CD4-positive, alpha-beta memory T cell (primary cell): ENCODE measurements at regions not wholly inside any gene's neighbourhood (a gene's known extent, or its start where the extent isn't known, plus 50 kb on each side); places are given as distances from the start of the nearest gene placed in this dataset.

Experiments
- CTCF ChIA-PET: fragments of 350-600 bp; sonication (Branson Sonifier 250); formaldehyde crosslinking; loops from one replicate; lab custom pipeline; 2021; ENCODE audit warnings: inconsistent platforms; ENCODE audit not compliant: partially characterized antibody; lab: Charles Lee
- POLR2A ChIA-PET: fragments of 350-600 bp; sonication (Branson Sonifier 250); formaldehyde crosslinking; loops from one replicate; lab custom pipeline; 2021; ENCODE audit not compliant: partially characterized antibody; lab: Charles Lee
- DNase-seq, 5 donors: peaks; one replicate each; pipeline versions ENCODE4 v3.0.0 to v3.0.0-alpha.2; 2020 to 2022; ENCODE audit warnings: mixed read lengths in 1 of 5
- H3K27ac ChIP-seq: one replicate; pipeline ENCODE4 v1.7.0; 2013; ENCODE audit warnings: low read depth, low read length
- H3K27me3 ChIP-seq: 2 replicates; pipeline ENCODE4 v1.7.0; 2013; ENCODE audit warnings: mild to moderate bottlenecking, low read length, moderate library complexity; ENCODE audit not compliant: insufficient read depth
- H3K36me3 ChIP-seq: 2 replicates; pipeline ENCODE4 v1.7.0; 2013; ENCODE audit warnings: mild to moderate bottlenecking, low read length, moderate library complexity; ENCODE audit not compliant: insufficient read depth
- H3K4me1 ChIP-seq: 2 replicates; pipeline ENCODE4 v1.7.0; 2013; ENCODE audit warnings: mild to moderate bottlenecking, low read length, moderate library complexity; ENCODE audit not compliant: insufficient read depth
- H3K4me3 ChIP-seq, 2 donors: one replicate each; pipeline ENCODE4 v1.7.0; 2013; ENCODE audit warnings: low read length in 2 of 2, mild to moderate bottlenecking in 1 of 2
- H3K9me3 ChIP-seq, 2 donors: one replicate each; pipeline ENCODE4 v1.7.0; 2013; ENCODE audit warnings: low read length in 2 of 2, control low read depth in 1 of 2; ENCODE audit not compliant: control insufficient read depth in 1 of 2
- H3K27ac Mint-ChIP-seq, 7 donors: one replicate each; pipeline ENCODE4 v1.8.0; 2020 to 2021; ENCODE audit warnings: mixed read lengths in 7 of 7, mild to moderate bottlenecking in 6 of 7, inconsistent platforms in 3 of 7, moderate library complexity in 3 of 7
- H3K27me3 Mint-ChIP-seq, 2 donors: one replicate each; pipeline ENCODE4 v1.8.0; 2020 to 2021; ENCODE audit warnings: mixed read lengths in 2 of 2
- H3K36me3 Mint-ChIP-seq, 2 donors: one replicate each; pipeline ENCODE4 v1.8.0; 2020 to 2021; ENCODE audit warnings: mixed read lengths in 2 of 2, inconsistent platforms in 1 of 2, mild to moderate bottlenecking in 1 of 2
- H3K4me1 Mint-ChIP-seq, 4 donors: one replicate each; pipeline ENCODE4 v1.8.0; 2020 to 2021; ENCODE audit warnings: mixed read lengths in 4 of 4, mild to moderate bottlenecking in 1 of 4
- H3K4me3 Mint-ChIP-seq, 8 donors: one replicate each; pipeline ENCODE4 v1.8.0; 2020 to 2021; ENCODE audit warnings: mixed read lengths in 8 of 8, mild to moderate bottlenecking in 7 of 8, moderate library complexity in 6 of 8, inconsistent platforms in 3 of 8
- H3K9me3 Mint-ChIP-seq, 8 donors: one replicate each; pipeline ENCODE4 v1.8.0; 2020 to 2021; ENCODE audit warnings: mixed read lengths in 8 of 8, mild to moderate bottlenecking in 5 of 8, inconsistent platforms in 3 of 8, moderate library complexity in 1 of 8
- intact Hi-C: fragments of 100-400 bp; cut with micrococcal nuclease; formaldehyde crosslinking; loops from one replicate; pipeline ENCODE4 v1.15.1; 2023

DNA sequence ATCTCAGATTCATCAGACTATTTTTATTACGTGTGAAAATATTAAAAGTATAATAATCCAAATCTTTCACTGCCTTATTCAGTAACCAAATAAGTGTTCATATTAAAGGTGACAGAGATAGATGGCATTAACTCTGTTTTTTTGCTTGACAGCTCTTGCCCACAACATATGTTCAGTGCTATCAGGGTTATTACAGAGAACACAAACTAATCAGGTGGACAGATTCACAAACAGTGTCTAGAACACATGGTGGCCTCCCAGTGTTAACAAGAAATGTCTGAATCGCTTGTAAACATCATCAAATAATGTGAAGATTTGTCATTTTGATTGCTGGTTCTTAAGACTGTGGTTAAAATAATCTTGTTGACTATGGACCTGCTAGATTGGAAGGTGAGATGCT, 609.1 kb upstream of the GRAMD2B start:
- Histone ChIP-seq H3K36me3 (no peaks in the 10 kb centered on the region), H3K4me1 (no peaks in the 10 kb centered on the region), H3K4me3 (no peak overlapping the region), H3K27ac (no peak overlapping the region), H3K9me3 (no peaks in the 10 kb centered on the region), H3K27me3 (no peaks in the 10 kb centered on the region)
- Mint-ChIP-seq H3K36me3 (no peaks in the 10 kb centered on the region), H3K27me3 (no peaks in the 10 kb centered on the region), H3K4me3 (no peak overlapping the region), H3K27ac (no peak overlapping the region), H3K9me3 (no peaks in the 10 kb centered on the region), H3K4me1 (no peaks in the 10 kb centered on the region)
- ChIA-PET CTCF (no interaction called here), POLR2A (no interaction called here)
- intact Hi-C loops, result no loop called here
- no peak for DNase-seq

DNA sequence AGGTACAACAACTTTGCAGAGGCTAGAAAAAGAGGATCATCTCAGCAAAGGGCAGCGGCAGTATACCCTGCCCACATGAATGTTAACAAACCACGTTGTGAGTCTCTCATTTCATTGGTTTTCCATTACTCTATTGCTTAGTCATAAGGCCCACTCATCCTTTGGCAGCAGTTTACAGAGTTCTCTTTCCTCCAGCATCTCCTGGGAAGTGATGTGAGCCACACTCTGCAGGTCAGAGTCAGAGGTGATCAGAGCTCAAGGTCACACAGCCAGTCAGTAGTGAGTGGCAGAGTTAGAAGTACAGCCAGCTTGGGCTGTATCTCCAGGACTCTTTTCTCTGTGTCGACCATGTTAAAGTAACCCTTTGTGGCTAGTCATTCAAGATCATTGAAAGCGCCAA, 599.6 kb upstream of the GRAMD2B start:
- ChIA-PET CTCF (no interaction called here), POLR2A (no interaction called here)
- Mint-ChIP-seq H3K27ac (no peak overlapping the region), H3K27me3 (no peaks in the 10 kb centered on the region), H3K4me3 (no peak overlapping the region), H3K4me1 (no peaks in the 10 kb centered on the region), H3K36me3 (no peaks in the 10 kb centered on the region), H3K9me3 (peaks cover 0 to 10% (median 6%) of the 10 kb centered on the region in 8 donors)
- Histone ChIP-seq H3K27ac (no peak overlapping the region), H3K4me1 (no peaks in the 10 kb centered on the region), H3K9me3 (no peaks in the 10 kb centered on the region), H3K27me3 (no peaks in the 10 kb centered on the region), H3K4me3 (no peak overlapping the region), H3K36me3 (no peaks in the 10 kb centered on the region)
- intact Hi-C loops, result no loop called here
- no peak for DNase-seq

- no peak overlapping the region for H3K27ac Mint-ChIP-seq
- H3K4me1 ChIP-seq, result no peaks in the 10 kb centered on the region
- H3K4me3 ChIP-seq, result no peak overlapping the region
- H3K9me3 Mint-ChIP-seq, result peaks cover 0 to 27% (median 11%) of the 10 kb centered on the region in 8 donors
- no peaks in the 10 kb centered on the region for H3K9me3 ChIP-seq
- no peaks in the 10 kb centered on the region for H3K4me1 Mint-ChIP-seq
- intact Hi-C loops, result no loop called here
- H3K27me3 Mint-ChIP-seq, result no peaks in the 10 kb centered on the region
- H3K4me3 Mint-ChIP-seq, result no peak overlapping the region
- POLR2A ChIA-PET, result no interaction called here
- H3K27ac ChIP-seq, result no peak overlapping the region
- no peaks in the 10 kb centered on the region for H3K36me3 Mint-ChIP-seq
- no peaks in the 10 kb centered on the region for H3K36me3 ChIP-seq
- no peaks in the 10 kb centered on the region for H3K27me3 ChIP-seq
- DNase-seq, result no peak
- CTCF ChIA-PET, result no interaction called here
These were observed 597.0 kb upstream of the GRAMD2B start for GRCh38 chr5:125826214-125826613.

DNA sequence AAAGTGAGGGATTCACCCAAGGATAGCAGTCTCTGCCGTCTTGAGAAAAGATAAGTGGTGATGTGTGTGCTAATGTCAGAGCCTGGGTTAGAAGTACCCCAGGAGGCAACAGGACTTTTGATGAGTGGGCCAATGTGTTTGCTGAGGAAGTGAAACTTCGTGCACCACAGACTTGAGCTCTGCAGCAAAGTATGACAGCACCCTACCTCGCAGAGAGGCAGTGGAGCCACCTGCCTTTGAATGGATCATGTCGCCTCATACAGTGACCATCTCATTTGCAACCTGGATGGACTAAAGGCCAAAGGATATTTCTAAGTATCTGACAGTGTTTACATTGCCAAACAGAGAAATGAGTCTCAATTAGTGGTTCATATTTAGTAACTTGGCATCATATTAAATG, 593.9 kb upstream of the GRAMD2B start:
- no peak overlapping the region for H3K4me3 ChIP-seq
- no peaks in the 10 kb centered on the region for H3K9me3 ChIP-seq
- intact Hi-C loops, result no loop called here
- no peaks in the 10 kb centered on the region for H3K36me3 ChIP-seq
- no peaks in the 10 kb centered on the region for H3K4me1 ChIP-seq
- no peaks in the 10 kb centered on the region for H3K4me1 Mint-ChIP-seq
- H3K27ac ChIP-seq, result no peak overlapping the region
- H3K27ac Mint-ChIP-seq, result no peak overlapping the region
- H3K4me3 Mint-ChIP-seq, result no peak overlapping the region
- no peaks in the 10 kb centered on the region for H3K36me3 Mint-ChIP-seq
- H3K9me3 Mint-ChIP-seq, result peaks cover 0 to 32% (median 10%) of the 10 kb centered on the region in 8 donors
- no peaks in the 10 kb centered on the region for H3K27me3 ChIP-seq
- DNase-seq, result no peak
- H3K27me3 Mint-ChIP-seq, result no peaks in the 10 kb centered on the region
- ChIA-PET CTCF (no interaction called here), POLR2A (no interaction called here)

DNA sequence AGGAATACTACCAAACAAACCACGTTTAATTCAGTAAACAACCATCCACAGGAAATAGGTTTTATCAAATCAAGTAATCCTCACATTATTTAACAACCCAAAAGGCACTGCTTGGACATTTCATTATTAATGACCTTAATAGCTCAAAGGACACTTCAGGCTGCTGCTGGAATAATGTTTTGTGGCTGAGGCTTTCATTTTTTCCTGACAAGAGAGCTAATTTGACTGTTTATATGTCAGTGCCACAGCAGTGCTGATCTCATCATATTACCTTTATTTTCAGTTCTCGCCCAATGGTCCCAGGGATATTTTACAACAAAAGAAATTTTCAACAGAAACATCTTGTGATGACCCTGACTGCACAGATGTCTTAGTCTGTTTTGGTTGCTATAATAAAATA, 589.8 kb upstream of the GRAMD2B start:
- intact Hi-C loops, result no loop called here
- H3K4me3 Mint-ChIP-seq, result no peak overlapping the region
- no peak for DNase-seq

DNA sequence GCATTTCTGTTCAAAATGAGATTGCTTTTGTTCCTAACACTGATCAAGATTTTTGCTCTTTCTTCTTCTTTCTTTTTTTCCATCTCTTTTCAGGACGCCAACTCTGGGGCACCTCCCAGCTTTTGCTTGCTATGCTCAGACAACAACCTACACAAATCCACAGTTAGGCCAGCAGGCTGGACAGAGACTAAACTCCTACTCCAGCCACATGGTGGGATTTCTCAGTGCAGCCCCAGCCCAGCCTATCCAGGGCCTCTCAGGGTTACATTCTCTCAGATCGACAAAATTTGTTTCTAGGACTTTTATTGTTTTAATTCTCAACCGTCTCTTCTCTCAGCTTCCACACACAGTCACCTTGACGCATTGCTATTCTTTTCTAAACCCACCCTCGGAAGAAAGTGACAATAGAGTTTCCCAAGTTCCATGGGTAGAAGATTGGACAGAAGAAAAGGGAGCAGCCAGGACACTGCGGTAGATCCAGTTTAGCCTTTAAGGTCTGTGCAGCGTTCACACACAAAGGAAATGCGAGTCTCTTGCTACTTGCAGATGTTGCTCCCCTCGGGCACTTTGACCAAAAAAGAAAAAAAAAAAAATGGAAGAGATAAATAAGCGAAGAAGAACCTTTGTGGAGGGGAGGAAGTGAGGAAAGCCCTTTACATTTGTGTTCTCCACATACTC, 588.6 kb upstream of the GRAMD2B start:
- intact Hi-C loops, result no loop called here

More for the DNA sequence above, 589.8 kb upstream of the GRAMD2B start:
- no peaks in the 10 kb centered on the region for H3K36me3 ChIP-seq
- no peak overlapping the region for H3K4me3 ChIP-seq
- no peak overlapping the region for H3K27ac Mint-ChIP-seq
- H3K27ac ChIP-seq, result no peak overlapping the region
- H3K9me3 Mint-ChIP-seq, result peaks cover 0 to 25% (median 4%) of the 10 kb centered on the region in 8 donors
- ChIA-PET POLR2A (no interaction called here), CTCF (no interaction called here)
- no peaks in the 10 kb centered on the region for H3K4me1 ChIP-seq
- H3K9me3 ChIP-seq, result no peaks in the 10 kb centered on the region
- H3K27me3 Mint-ChIP-seq, result no peaks in the 10 kb centered on the region
- no peaks in the 10 kb centered on the region for H3K27me3 ChIP-seq
- H3K4me1 Mint-ChIP-seq, result no peaks in the 10 kb centered on the region
- no peaks in the 10 kb centered on the region for H3K36me3 Mint-ChIP-seq

DNA sequence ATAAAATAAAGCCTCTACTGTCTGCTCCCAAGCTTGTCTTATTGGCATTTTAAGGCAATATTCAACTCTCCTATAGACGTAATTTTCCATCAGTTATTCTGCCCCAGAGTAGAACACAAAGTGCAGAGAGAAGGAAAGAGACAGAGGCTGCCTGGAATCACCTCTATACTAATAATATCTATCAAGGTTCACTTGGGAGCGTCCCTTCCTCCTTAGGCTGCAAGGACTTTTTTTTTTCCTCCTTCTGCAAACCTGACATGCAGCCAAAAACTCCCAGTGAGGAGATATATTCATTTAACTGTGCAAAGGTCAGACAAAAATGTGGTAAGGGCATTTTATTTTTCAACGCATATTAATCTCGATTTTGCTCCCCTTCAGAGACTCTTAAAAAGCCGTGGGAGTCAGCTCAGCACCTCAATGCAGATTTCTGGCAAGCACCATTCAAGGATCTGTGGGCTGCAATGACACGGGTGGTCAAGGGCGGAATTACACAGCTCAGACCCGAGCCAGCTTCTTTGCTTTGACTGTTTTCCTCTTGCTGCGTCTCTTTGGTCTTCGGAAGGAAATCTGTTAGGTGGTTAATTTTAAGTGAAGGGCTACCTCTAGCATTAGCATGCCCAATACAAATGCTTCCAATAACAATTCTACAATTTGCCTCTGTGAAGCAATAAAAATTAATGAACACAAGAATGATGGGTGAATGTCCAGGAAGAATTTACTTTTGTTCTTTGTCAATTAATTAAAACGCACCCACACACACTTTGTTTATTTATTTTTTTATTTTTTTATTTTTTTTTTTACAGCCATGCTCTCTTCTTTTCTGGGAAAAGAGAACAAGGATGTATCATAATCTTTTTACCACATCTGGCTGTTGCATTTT, 587.7 kb upstream of the GRAMD2B start:
- Histone ChIP-seq H3K9me3 (no peaks in the 10 kb centered on the region), H3K36me3 (no peaks in the 10 kb centered on the region), H3K27me3 (no peaks in the 10 kb centered on the region), H3K4me3 (no peak overlapping the region), H3K27ac (no peak overlapping the region), H3K4me1 (no peaks in the 10 kb centered on the region)
- DNase-seq, result no peak
- ChIA-PET POLR2A (interaction anchor here (0.6 kb wide), 1 partner anchor 612 kb away, joined by 4 read pairs; no protein-coding TSS in a partner anchor), CTCF (no interaction called here)
- Mint-ChIP-seq H3K36me3 (no peaks in the 10 kb centered on the region), H3K4me1 (no peaks in the 10 kb centered on the region), H3K9me3 (peaks cover 0 to 20% (median 8%) of the 10 kb centered on the region in 8 donors), H3K27ac (no peak overlapping the region), H3K4me3 (no peak overlapping the region), H3K27me3 (no peaks in the 10 kb centered on the region)
- intact Hi-C loops, result no loop called here

More for the DNA sequence above, 588.6 kb upstream of the GRAMD2B start:
- POLR2A ChIA-PET, result interaction anchor here (0.6 kb wide), 1 partner anchor 611 kb away, joined by 4 read pairs; no protein-coding TSS in a partner anchor
- Histone ChIP-seq H3K4me1 (no peaks in the 10 kb centered on the region), H3K9me3 (no peaks in the 10 kb centered on the region), H3K27ac (no peak overlapping the region), H3K36me3 (no peaks in the 10 kb centered on the region), H3K4me3 (no peak overlapping the region), H3K27me3 (no peaks in the 10 kb centered on the region)
- no peak for DNase-seq
- H3K4me1 Mint-ChIP-seq, result no peaks in the 10 kb centered on the region
- no peaks in the 10 kb centered on the region for H3K27me3 Mint-ChIP-seq
- H3K9me3 Mint-ChIP-seq, result peaks cover 0 to 21% (median 4%) of the 10 kb centered on the region in 8 donors
- no peak overlapping the region for H3K4me3 Mint-ChIP-seq
- CTCF ChIA-PET, result no interaction called here
- no peaks in the 10 kb centered on the region for H3K36me3 Mint-ChIP-seq
- H3K27ac Mint-ChIP-seq, result no peak overlapping the region
